IMR-90 (cell line): ENCODE measurements at regions not wholly inside any gene's neighbourhood (a gene's known extent, or its start where the extent isn't known, plus 50 kb on each side); places are given as distances from the start of the nearest gene placed in this dataset.

Source experiments
- BHLHE40 ChIP-seq: fragments of 150-350 bp; IDR thresholded peaks from 2 replicates; pipeline ENCODE4 v1.6.1; 2016; ENCODE audit warnings: mild to moderate bottlenecking, low read depth, low read length
- CEBPB ChIP-seq: IDR thresholded peaks from 2 replicates; pipeline ENCODE4 v1.6.1; 2012; ENCODE audit warnings: low read depth, low read length, improper control_type of control experiment
- CTCF ChIP-seq: conservative IDR thresholded peaks from 2 replicates; pipeline ENCODE4 v1.5.1; 2012; ENCODE audit warnings: mild to moderate bottlenecking, low read depth, low read length, improper control_type of control experiment
- FOS ChIP-seq: fragments of 150-350 bp; IDR thresholded peaks from 2 replicates; pipeline ENCODE4 v1.6.1; 2016; ENCODE audit warnings: low read depth, low read length
- MAFK ChIP-seq: IDR thresholded peaks from 2 replicates; pipeline ENCODE4 v1.6.1; 2012; ENCODE audit warnings: low read depth, low read length, improper control_type of control experiment
- MAZ ChIP-seq: IDR thresholded peaks from 2 replicates; pipeline ENCODE4 v1.6.1; 2012; ENCODE audit warnings: low read depth, mild to moderate bottlenecking, low read length, improper control_type of control experiment, moderate library complexity, borderline replicate concordance
- POLR2A ChIP-seq: IDR thresholded peaks from 2 replicates; pipeline ENCODE4 v1.6.1; 2012; ENCODE audit warnings: mild to moderate bottlenecking, low read depth, low read length
- RAD21 ChIP-seq: IDR thresholded peaks from 2 replicates; pipeline ENCODE4 v1.6.1; 2012; ENCODE audit warnings: low read length, improper control_type of control experiment
- RFX5 ChIP-seq: IDR thresholded peaks from 2 replicates; pipeline ENCODE4 v1.8.0; 2012; ENCODE audit warnings: low read depth, mild to moderate bottlenecking, low read length, moderate library complexity

- no peak for TF ChIP-seq CTCF
- no peak for TF ChIP-seq RAD21
- TF ChIP-seq POLR2A = no peak
- TF ChIP-seq CEBPB = no peak
- no peak for TF ChIP-seq MAZ
- no peak for TF ChIP-seq MAFK
- no peak for TF ChIP-seq FOS
- TF ChIP-seq BHLHE40 = no peak
- TF ChIP-seq RFX5 = no peak
Observed at GRCh38 chr2:13876491-13877037, 756.0 kb upstream of the LRATD1 start.
